RPMI8226 (cell line): ENCODE measurements at regions not wholly inside any gene's neighbourhood (a gene's known extent, or its start where the extent isn't known, plus 50 kb on each side); places are given as distances from the start of the nearest gene placed in this dataset.
"Not testable (repeated sequence)": the region's sequence is repeated elsewhere in the genome, so short reads cannot be mapped to it uniquely, and the experiment has no call there.

Experiments used
- DNase-seq: peaks from one replicate; pipeline ENCODE4 v3.0.0-alpha.2; 2015

GRCh38 chr2:84129018-84129417 is 330.1 kb downstream of the SUCLG1 start:
- no peak for DNase-seq

GRCh38 chr2:84127812-84128211 is 331.3 kb downstream of the SUCLG1 start:
- DNase-seq, result not testable (repeated sequence)

GRCh38 chr2:84126530-84126929 is 332.6 kb downstream of the SUCLG1 start:
- no peak for DNase-seq

GRCh38 chr2:84126084-84126483 is 333.0 kb downstream of the SUCLG1 start:
- no peak for DNase-seq

- DNase-seq, result no peak
Measured at GRCh38 chr2:84116143-84116542, 342.9 kb downstream of the SUCLG1 start.

GRCh38 chr2:84115173-84115857 is 343.8 kb downstream of the SUCLG1 start:
- no peak for DNase-seq

GRCh38 chr2:84103816-84104527 is 355.1 kb downstream of the SUCLG1 start:
- DNase-seq, result not testable (repeated sequence)

- no peak for DNase-seq
Measured at GRCh38 chr2:84102274-84102673, 356.8 kb downstream of the SUCLG1 start.

GRCh38 chr2:84088656-84089055 is 370.4 kb downstream of the SUCLG1 start:
- no peak for DNase-seq

- DNase-seq, result no peak
Measured at GRCh38 chr2:84085562-84085961, 373.5 kb downstream of the SUCLG1 start.

- DNase-seq, result no peak
Measured at GRCh38 chr2:84084856-84085255, 374.2 kb downstream of the SUCLG1 start.

GRCh38 chr2:84083984-84084383 is 375.1 kb downstream of the SUCLG1 start:
- no peak for DNase-seq

GRCh38 chr2:84078471-84078870 is 380.6 kb downstream of the SUCLG1 start:
- DNase-seq, result no peak

- DNase-seq, result peak; percentile 44
Measured at GRCh38 chr2:84077496-84077895, 381.6 kb downstream of the SUCLG1 start.

GRCh38 chr2:84071050-84071449 is 388.0 kb downstream of the SUCLG1 start:
- DNase-seq, result no peak

GRCh38 chr2:84065857-84066256 is 393.2 kb downstream of the SUCLG1 start:
- DNase-seq, result no peak

GRCh38 chr2:84057917-84058560 is 401.0 kb downstream of the SUCLG1 start:
- no peak for DNase-seq

GRCh38 chr2:84055816-84056215 is 403.3 kb downstream of the SUCLG1 start:
- DNase-seq, result no peak

GRCh38 chr2:84054577-84054976 is 404.5 kb downstream of the SUCLG1 start:
- DNase-seq, result not testable (repeated sequence)

GRCh38 chr2:84052913-84053312 is 406.2 kb downstream of the SUCLG1 start:
- DNase-seq, result no peak

GRCh38 chr2:84052043-84052442 is 407.0 kb downstream of the SUCLG1 start:
- DNase-seq, result no peak

- no peak for DNase-seq
Measured at GRCh38 chr2:84048964-84049363, 410.1 kb downstream of the SUCLG1 start.

GRCh38 chr2:84041506-84041905 is 417.6 kb downstream of the SUCLG1 start:
- DNase-seq, result no peak

- no peak for DNase-seq
Measured at GRCh38 chr2:84040281-84040680, 418.8 kb downstream of the SUCLG1 start.
